Stomach (tissue), 8 donors: ENCODE measurements at regions not wholly inside any gene's neighbourhood (a gene's known extent, or its start where the extent isn't known, plus 50 kb on each side); places are given as distances from the start of the nearest gene placed in this dataset.
A peak's percentile ranks its signal among the peaks of the same experiment; 100 is the strongest.

ENCODE experiments used
- DNase-seq, 2 donors: peaks; one replicate each; pipeline versions ENCODE4 v3.0.0 to v3.0.0-alpha.2; 2013 to 2019
- H3K27ac ChIP-seq, 5 donors: fragments of 200-600 bp in 4 of 5; sonication (generic) in 4 of 5; one replicate each; pipeline ENCODE4 v1.5.1; 2013 to 2019; ENCODE audit warnings: mild to moderate bottlenecking in 1 of 5, moderate library complexity in 1 of 5
- H3K27me3 ChIP-seq, 3 donors: fragments of 200-600 bp; sonication (generic); one replicate each; pipeline ENCODE4 v1.5.1; 2017 to 2019; ENCODE audit warnings: mixed run types in 1 of 3
- H3K36me3 ChIP-seq, 4 donors: fragments of 200-600 bp; sonication (generic); 1 replicate in 3 of 4; 2 replicates in 1 of 4; pipeline ENCODE4 v1.5.1; 2016 to 2019
- H3K4me1 ChIP-seq, 4 donors: fragments of 200-600 bp; sonication (generic); one replicate each; pipeline ENCODE4 v1.5.1; 2016 to 2019
- H3K4me3 ChIP-seq, 4 donors: fragments of 200-600 bp; sonication (generic) in 3 of 4; one replicate each; pipeline ENCODE4 v1.5.1; 2016 to 2019; ENCODE audit warnings: mild to moderate bottlenecking in 1 of 4
- H3K9me3 ChIP-seq, 4 donors: fragments of 200-600 bp; sonication (generic); one replicate each; pipeline ENCODE4 v1.5.1; 2016 to 2019
- CTCF ChIP-seq, 7 experiments: fragments of 450-650 bp in 4 of 7; fragments of 200-600 bp in 3 of 7; sonication (generic) in 3 of 7; IDR thresholded peaks; one replicate each; pipeline ENCODE4 v1.5.1; 2016 to 2019; ENCODE audit warnings: antibody characterized with exemption in 7 of 7, control low read depth in 2 of 7, mild to moderate bottlenecking in 1 of 7
- EP300 ChIP-seq: sonication (generic); formaldehyde crosslinking; IDR thresholded peaks from one replicate; pipeline ENCODE4 v1.6.1; 2017; ENCODE audit warnings: antibody characterized with exemption
- POLR2A ChIP-seq, 4 donors: fragments of 450-650 bp; IDR thresholded peaks; one replicate each; pipeline ENCODE4 v1.6.1; 2016; ENCODE audit warnings: antibody characterized with exemption in 4 of 4, control low read depth in 2 of 4, mild to moderate bottlenecking in 1 of 4, moderate library complexity in 1 of 4
- POLR2AphosphoS5 ChIP-seq, 3 donors: sonication (generic); formaldehyde crosslinking; IDR thresholded peaks; one replicate each; pipeline ENCODE4 v1.6.1; 2016; ENCODE audit warnings: antibody characterized with exemption in 3 of 3
- WGBS, 5 donors: extraction: QIAGEN DNeasy Blood & Tissue Kit in 3 of 5; methylation state at CpG; one replicate each; pipeline versions ENCODE4 v1.1.5 to v1.1.7; 2013 to 2018; 5-methylcytosine and 5-hydroxymethylcytosine counted together
- intact Hi-C: fragments of 100-400 bp; cut with DNase I; formaldehyde crosslinking; loops from one replicate; pipeline ENCODE4 v1.15.1; 2023; ENCODE audit warnings: low total_unique reads
- donor health status: healthy with polysubstance abuse.
- donor health status: Bipolar disorder and iron deficiency.
- donor health status: healthy.

- 75 to 84% (median 81%) methylated on average over 6 of the region's 6 CpGs for WGBS, 5 donors
- Histone ChIP-seq H3K9me3 (no peaks in the 10 kb centered on the region), H3K4me3 (no peak overlapping the region), H3K36me3 (no peaks in the 10 kb centered on the region), H3K4me1 (no peaks in the 10 kb centered on the region), H3K27me3 (peaks cover 0 to 59% (median 18%) of the 10 kb centered on the region in 3 donors), H3K27ac (no peak overlapping the region)
- no peak for DNase-seq
- intact Hi-C loops, result no loop called here
- TF ChIP-seq CTCF (IDR thresholded peaks at IDR 0.05) (no peak), POLR2A (IDR thresholded peaks at IDR 0.05) (no peak), POLR2AphosphoS5 (IDR thresholded peaks at IDR 0.05) (no peak), EP300 (no peak)
Measured at GRCh38 chr2:118231759-118232158, 143.5 kb downstream of the INSIG2 start.

GRCh38 chr2:118227698-118228508 lies 139.6 kb downstream of the INSIG2 start:
- Histone ChIP-seq H3K27me3 (peaks cover 12 to 83% (median 55%) of the 10 kb centered on the region in 3 donors), H3K9me3 (peaks cover 0 to 6% (median 0%) of the 10 kb centered on the region in 4 donors)
- WGBS, 5 donors, result 56 to 69% (median 63%) methylated on average over 6 of the region's 6 CpGs

GRCh38 chr2:118225666-118226065 lies 137.4 kb downstream of the INSIG2 start:
- no peak overlapping the region for H3K4me3 ChIP-seq
- H3K4me1 ChIP-seq, result peaks cover 10 to 22% (median 15%) of the 10 kb centered on the region in 4 donors
- DNase-seq, result no peak
- no peak overlapping the region for H3K27ac ChIP-seq
- 54 to 65% (median 62%) methylated on average over 9 of the region's 9 CpGs for WGBS, 5 donors
- intact Hi-C loops, result no loop called here
- H3K27me3 ChIP-seq, result peaks cover 12 to 87% (median 63%) of the 10 kb centered on the region in 3 donors
- TF ChIP-seq POLR2AphosphoS5 (IDR thresholded peaks at IDR 0.05), result no peak
- TF ChIP-seq POLR2A (IDR thresholded peaks at IDR 0.05), result no peak
- TF ChIP-seq CTCF (IDR thresholded peaks at IDR 0.05), result no peak
- TF ChIP-seq EP300, result no peak
- peaks cover 0 to 6% (median 0%) of the 10 kb centered on the region in 4 donors for H3K9me3 ChIP-seq
- H3K36me3 ChIP-seq, result no peaks in the 10 kb centered on the region

More at GRCh38 chr2:118227698-118228508, 139.6 kb downstream of the INSIG2 start:
- intact Hi-C loops, result no loop called here
- Histone ChIP-seq H3K4me3 (no peak overlapping the region), H3K4me1 (peaks cover 10 to 17% (median 15%) of the 10 kb centered on the region in 4 donors), H3K27ac (no peak overlapping the region), H3K36me3 (no peaks in the 10 kb centered on the region)
- DNase-seq, result no peak
- TF ChIP-seq POLR2AphosphoS5 (IDR thresholded peaks at IDR 0.05), result no peak
- no peak for TF ChIP-seq CTCF (IDR thresholded peaks at IDR 0.05)
- no peak for TF ChIP-seq POLR2A (IDR thresholded peaks at IDR 0.05)
- TF ChIP-seq EP300, result no peak

GRCh38 chr2:118224895-118225311 lies 136.6 kb downstream of the INSIG2 start:
- H3K4me3 ChIP-seq, result peak overlapping the region in 2 of 4 donors; percentile 51 to 55

More at GRCh38 chr2:118224895-118225311, 136.6 kb downstream of the INSIG2 start:
- 38 to 83% (median 65%) methylated on average over 15 of the region's 15 CpGs for WGBS, 5 donors
- DNase-seq, result peak in 1 of 2 donors; percentile 10
- TF ChIP-seq EP300 (no peak), POLR2A (IDR thresholded peaks at IDR 0.05) (no peak), POLR2AphosphoS5 (IDR thresholded peaks at IDR 0.05) (no peak), CTCF (IDR thresholded peaks at IDR 0.05) (no peak)
- peaks cover 12 to 87% (median 58%) of the 10 kb centered on the region in 3 donors for H3K27me3 ChIP-seq
- intact Hi-C loops, result loop anchor here (5.0 kb wide), 1 partner anchor 632 kb away; no protein-coding TSS in a partner anchor
- peaks cover 0 to 6% (median 0%) of the 10 kb centered on the region in 4 donors for H3K9me3 ChIP-seq
- H3K36me3 ChIP-seq, result no peaks in the 10 kb centered on the region
- H3K27ac ChIP-seq, result no peak overlapping the region
- peaks cover 10 to 22% (median 15%) of the 10 kb centered on the region in 4 donors for H3K4me1 ChIP-seq
